Activated CD4-positive, alpha-beta T cell treated with anti-CD3 and anti-CD28 coated beads, Interleukin-2, amount 50 U/mL, for 4 hours (primary cell): ENCODE measurements at regions not wholly inside any gene's neighbourhood (a gene's known extent, or its start where the extent isn't known, plus 50 kb on each side); places are given as distances from the start of the nearest gene placed in this dataset.
"Not testable (repeated sequence)": the region's sequence is repeated elsewhere in the genome, so short reads cannot be mapped to it uniquely, and the experiment has no call there.

ENCODE experiments used
- DNase-seq, 2 experiments: peaks; one replicate each; pipeline ENCODE4 v3.0.0-alpha.2; 2020

DNA sequence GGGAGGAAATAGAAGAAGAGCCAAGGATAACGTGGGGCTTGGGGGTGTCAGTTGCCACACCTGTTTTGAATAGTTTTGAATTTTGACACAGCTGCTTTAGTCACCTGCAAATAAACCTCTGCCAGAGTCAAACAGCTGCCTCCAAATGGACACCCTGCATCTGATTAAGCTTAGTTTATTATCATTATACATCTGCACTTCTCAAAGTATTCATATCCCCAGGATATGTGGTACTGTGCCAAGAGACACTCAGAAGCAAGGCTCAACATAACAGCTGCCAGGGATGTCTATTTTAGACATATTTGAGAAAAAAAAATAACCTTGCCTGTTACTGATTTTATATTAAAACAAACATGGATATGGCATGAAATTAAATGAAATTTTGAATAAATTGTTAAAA lies 122.5 kb upstream of the WDR75 start:
- no peak for DNase-seq

DNA sequence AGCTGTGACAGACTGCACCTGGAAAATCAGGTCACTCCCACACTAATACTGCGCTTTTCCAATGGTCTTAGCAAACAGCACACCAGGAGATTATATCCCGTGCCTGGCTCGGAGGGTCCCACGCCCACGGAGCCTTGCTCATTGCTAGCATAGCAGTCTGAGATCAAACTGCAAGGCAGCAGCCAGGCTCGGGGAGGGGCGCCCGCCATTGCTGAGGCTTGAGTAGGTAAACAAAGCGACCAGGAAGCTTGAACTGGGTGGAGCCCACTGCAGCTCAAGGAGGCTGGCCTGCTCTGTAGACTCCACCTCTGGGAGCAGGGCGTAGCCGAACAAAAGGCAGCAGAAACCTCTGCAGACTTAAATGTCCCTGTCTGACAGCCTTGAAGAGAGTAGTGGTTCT lies 121.8 kb upstream of the WDR75 start:
- DNase-seq, result not testable (repeated sequence)

DNA sequence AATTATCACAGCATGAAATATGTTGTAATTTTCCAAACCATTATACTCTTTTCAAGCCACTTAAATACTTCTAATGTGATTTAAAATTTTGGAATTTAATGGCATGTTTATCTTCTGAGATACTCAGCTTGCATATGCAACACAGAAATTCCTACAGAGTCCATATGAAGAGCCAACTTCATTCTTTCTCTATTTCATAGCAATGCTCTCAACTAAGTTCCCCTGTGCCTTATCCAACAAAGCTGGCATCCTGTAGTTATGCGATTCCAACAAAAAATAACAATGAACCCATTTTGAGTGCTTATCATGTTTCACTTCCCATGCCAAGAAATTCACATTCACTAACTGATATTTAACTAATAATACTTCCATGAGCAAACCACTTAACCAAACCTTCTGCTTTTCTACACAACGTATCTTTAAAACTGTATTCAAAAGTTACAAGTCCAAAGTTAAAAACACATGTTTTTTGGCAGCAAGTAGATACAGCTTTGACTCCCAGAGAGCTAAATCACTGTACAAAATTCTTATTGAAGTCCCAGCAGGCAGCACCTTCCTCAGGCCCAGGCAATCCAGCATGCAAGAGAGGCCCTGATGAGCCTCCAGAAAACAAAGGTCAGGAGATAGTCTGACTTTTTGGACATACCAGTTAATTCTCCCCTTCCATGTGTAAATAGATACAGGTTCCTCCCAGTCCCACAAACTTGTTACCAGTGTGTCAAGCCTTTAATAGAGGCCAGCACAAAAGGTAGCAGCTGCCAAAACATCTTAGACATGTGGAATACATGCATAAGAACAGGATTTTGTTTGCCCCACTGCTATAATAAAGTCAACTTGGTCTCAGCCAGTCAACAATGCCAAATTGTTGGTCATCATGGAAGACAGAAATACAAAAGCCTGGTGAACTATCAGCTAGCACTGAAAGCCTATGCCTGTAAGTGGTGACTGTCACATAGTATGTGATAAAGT lies 113.1 kb upstream of the WDR75 start:
- no peak for DNase-seq

DNA sequence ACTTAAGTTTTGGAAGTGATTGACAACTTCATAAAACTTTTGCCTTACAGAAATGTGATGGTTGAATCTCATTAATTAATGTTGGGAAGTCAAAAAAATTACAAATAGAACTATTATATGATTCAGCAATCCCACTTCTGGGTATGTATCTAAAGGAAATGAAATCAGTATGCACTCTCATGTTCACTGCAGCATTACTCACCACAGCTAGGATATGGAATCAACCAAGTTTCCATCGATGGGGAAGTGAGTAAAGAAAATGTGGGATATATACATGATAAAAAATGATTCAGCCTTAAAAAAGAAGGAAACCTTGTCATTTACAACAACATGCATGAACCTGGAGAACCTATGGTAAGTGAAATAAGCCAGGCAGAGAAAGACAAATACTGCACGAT lies 112.4 kb upstream of the WDR75 start:
- DNase-seq, result no peak

DNA sequence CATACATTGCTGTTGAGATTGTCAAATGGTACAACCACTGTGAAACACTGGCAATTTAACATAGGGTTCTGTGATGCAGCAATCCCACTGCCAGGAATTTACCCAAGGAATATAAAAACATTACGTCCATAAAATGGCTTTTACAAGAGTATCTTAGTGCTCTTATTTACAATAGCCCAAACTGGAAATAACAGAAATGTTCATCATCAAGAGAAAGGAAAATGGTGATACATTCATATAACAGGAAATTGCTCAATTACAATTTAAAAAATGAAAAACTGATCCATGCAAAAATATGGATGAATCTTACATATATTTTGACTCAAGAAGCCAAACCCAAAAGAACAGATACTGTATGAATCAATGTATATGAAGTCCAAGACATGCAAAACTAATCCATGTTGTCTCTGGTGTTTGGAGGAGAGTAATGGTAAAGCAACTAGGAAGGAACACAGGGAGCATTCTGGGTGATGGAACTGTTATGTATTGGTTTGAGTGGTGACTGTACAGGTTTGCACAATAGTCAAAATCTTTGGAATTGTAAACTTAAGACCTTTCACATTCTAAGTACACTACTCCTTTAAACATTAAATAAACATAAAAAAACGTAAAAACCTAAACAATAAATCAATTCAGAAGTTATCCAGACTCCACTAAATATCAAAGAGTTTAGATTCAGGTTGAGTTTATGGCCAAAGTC lies 104.8 kb upstream of the WDR75 start:
- DNase-seq, result no peak

DNA sequence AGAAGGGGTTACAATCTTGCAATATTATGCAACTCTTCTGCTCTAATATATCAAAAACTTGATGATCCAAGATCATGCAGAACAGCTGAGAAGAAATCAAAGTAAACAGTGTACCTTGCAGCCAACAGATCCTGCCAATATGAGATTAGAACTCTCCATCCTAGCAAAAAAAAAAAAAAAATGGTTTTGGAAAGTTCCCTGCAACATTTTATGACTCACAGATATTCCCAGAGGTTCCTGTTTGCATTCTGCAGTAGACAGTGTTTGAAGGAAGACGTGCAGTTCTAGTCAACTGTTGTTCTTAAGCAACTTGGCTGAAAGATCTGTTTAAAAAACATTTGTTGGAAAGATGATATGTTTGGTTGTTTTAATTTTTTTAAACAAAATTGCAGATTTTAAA lies 103.6 kb upstream of the WDR75 start:
- no peak for DNase-seq

DNA sequence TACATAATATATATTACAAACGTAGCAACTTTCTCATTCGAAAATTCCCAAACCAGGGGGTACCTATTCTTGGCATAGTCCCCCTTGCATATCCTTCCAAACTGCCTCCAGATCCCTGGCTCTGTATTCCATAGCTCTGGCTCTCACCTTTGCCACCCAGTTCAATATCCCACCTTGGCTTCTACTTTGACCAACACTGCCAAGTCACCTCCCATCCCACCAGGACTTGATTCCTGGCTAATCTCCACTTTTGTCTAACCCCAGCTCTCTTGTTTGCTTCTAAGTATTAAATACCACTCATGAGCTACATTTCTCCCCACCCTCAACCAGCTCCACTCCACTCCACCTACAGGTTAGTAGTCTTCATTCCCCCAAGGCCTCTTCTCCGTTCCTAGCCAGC lies 103.2 kb upstream of the WDR75 start:
- DNase-seq, result no peak

DNA sequence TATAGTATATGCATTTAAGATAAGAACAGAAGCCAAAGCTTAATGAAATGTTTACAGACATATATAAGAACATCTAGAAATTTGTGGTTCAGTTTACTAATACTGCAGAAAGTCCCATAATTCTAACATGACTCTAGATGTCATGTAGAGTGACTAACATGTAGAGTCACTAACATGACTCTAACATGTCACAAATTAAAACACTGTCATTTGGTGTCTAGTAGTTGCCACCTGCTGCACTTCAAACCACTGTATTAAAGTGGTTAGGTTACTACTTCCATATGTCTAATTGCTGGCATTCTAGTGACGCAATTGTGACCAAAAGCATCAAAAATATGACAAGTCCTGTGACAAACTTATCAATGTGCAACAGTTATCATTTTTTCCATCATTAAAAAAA lies 100.2 kb upstream of the WDR75 start:
- DNase-seq, result no peak

DNA sequence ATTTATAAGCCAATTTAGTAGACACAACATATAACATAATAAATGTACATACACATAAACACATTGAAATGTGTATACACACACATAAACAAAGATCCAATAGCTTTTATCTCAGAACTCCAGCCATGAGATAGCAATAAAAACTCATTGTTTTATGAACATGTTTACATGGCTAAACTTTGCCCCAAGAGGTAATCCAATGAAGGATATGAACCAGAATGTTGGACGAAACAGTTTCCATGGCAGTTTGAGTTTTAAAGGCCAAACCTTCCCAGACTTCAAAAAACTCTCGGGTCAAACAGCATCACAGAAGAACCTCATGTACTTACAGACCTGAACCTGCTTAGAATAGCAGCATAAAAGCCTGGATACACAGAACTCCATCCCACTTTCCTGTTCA lies 97.2 kb upstream of the WDR75 start:
- no peak for DNase-seq

DNA sequence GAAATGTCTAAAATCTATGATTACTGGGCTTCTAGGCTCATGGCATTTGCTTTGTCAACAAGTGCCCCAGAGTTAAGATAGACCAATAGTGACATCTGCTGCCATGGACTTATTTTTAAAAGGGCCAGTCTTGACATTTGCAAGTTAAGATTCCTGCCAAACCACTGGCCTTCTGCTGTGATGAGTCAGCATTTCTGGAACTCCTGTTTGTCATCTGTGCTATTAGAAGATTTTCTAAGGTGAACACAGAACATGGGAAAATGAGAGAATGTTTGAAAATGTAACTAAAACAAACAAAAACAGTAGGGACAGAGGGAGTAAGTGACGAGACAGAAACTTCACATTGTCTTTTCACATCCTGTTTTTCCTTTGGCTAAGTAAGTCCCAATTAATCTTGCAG lies 93.7 kb upstream of the WDR75 start:
- no peak for DNase-seq

DNA sequence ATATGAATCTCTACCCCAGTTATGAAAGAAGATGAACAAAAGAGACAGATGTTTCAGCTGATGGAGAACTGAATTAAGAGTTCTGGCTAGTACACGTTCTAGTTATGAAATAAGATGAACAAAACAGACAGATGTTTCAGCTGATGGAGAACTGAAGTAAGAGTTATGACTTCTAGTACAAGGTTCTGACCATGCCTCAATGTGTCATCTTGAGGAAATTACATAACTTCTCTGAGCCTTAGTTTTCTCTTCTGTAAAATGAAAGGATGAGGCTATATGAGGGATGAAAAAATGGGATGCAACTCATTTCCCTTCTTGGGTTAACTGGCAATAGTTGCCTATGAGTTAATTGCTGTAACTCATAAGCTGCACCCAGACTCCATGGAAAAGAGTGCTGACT lies 92.9 kb upstream of the WDR75 start:
- DNase-seq, result no peak

DNA sequence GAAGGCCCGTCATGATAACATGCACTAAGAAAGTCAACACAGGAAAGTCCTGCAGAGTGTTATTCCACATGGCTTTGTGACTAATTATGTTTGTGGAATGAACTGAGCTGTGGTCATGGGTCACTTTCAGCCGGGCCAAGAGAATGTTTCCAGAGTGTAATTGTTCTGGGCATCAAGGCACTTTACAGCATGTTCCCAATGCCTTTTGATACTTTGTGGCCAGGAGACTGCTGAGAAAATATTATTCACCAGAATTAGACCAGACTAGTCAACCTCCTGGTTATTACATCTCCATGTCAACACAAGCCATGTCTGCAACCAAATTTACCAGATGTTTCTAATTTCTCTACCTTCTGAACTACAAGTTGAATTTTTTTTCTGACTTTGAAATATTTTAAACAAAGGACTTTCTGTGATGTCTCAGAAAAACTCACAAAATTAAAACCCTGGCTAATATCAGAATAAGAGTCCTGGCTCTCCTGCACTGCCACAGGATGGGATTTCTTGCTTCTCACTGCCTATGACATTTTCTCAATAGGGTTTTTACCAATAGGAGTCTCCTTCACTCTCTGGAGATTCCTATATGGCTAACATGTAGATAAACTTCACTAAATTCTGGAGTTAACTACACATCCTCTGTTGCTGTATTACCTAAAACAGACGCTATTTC lies 90.6 kb upstream of the WDR75 start:
- DNase-seq, result no peak

DNA sequence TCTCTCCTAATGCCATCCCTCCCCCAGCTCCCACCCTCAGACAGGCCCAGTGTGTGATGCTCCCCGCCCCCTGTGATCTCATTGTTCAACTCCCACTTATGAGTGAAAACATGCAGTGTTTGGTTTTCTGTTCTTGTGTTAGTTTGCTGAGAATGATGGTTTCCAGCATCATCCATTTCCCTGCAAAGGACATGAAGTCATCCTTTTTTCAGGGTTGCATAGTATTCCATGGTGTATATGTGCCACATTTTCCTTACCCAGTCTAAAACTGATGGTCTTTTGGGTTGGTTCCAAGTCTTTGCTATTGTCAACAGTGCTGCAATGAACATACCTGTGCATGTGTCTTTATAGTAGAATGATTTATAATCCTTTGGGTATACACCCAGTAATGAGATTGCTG lies 89.3 kb upstream of the WDR75 start:
- not testable (repeated sequence) for DNase-seq

DNA sequence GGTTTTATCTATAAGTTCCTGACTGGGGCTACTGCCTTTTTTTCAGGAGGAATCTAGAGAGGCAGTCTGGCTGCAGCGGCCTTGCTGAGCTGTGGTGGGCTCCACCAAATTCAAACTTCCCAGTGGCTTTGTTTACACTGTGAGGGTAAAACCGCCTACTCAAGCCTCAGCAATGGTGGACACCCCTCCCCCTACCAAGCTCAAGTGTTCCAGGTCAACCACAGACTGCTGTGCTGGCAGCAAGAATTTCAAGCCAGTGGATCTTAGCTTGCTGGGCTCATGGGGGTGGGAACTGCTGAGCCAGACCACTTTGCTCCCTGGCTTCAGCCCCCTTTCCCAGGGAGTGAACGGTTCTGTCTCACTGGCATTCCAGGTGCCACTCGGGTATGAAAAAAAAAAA lies 83.9 kb upstream of the WDR75 start:
- not testable (repeated sequence) for DNase-seq

DNA sequence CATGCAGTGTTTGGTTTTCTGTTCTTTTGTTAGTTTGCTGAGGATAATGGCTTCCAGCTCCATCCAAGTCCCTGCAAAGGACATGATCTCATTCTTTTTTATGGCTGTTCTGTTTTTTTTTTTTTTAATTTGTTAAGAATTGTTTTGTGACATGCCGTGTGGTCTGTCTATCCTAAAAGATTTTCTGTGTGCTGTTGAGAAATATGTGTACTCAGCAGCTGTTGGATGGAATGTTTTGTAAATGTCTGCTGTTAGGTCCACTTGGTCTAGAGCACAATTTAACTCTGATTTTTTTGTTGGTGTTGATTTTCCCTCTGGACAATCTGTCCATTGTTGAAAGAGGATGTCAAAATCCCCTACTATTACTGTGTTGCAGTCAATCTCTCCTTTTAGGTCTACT lies 80.4 kb upstream of the WDR75 start:
- DNase-seq, result no peak

DNA sequence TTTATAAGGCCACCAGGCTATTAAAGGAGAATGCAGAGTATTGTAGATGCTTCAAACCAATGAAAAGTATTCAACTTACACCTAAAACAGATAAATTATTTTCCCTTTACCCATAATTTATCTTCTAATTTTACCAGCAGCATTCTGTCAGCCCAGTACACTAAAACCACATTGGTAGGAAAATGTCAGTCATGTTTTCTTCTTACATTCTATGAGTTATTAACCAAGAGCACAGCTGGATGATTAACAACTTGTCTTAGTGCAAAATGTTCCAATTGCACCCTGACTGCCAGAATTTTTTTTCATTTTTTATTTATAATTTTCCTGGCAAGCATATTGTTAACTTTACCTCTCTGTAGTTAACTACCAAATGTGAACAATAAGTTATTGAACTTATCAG lies 79.0 kb upstream of the WDR75 start:
- no peak for DNase-seq

DNA sequence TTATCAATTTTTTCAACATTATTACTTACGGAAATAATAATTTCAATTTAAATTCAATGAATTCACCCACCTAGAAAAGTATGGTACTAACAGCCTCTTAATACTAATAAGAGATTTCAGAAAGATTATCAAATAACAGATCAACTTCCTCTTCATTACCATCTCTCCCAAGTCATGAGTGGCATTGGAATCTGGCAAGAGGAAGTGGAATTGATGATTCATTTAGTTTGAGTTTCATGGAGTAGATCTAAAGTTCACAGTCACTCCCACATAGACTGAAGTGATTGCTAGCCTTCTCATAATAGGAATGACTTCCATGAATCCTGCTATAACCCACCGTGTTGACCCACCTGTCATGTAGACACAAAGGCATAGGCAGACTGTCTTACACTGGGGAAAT lies 77.7 kb upstream of the WDR75 start:
- no peak for DNase-seq

DNA sequence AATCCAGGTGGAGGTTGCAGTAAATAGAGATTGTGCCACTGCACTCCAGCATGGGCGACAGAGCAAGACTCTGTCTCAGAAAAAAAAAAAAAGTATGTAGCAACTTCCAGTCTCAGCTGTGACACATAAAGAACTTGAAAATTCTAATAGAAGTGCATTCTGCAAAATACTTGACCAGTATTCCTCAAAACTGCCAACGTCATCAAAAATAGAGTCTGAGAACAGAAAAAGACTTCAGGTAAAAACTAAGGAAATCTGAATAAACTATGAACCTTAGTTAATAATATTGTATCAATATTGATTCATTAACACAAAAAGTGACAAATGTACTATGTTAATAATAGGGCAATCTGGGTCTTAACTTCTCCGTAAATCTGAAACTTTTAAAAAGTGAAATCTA lies 76.7 kb upstream of the WDR75 start:
- no peak for DNase-seq

DNA sequence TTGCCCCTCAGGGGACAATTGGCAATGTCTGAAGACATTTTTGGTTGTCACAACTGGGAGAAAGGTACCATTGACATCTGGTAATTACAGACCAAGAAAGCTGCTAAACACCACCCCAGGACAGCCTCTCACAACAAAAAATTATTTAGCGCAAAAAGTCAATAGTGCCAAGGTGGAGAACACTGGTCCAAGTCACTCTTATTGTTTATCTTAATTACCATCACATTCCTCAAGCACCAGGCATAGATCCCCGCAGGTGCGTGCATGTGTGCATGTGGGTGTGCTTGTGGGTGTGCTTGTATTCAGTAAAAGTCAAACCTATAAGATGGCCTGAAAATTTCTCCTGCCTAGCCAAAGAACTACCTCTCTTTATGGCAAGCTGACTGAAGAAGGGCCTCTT lies 74.9 kb upstream of the WDR75 start:
- no peak for DNase-seq

DNA sequence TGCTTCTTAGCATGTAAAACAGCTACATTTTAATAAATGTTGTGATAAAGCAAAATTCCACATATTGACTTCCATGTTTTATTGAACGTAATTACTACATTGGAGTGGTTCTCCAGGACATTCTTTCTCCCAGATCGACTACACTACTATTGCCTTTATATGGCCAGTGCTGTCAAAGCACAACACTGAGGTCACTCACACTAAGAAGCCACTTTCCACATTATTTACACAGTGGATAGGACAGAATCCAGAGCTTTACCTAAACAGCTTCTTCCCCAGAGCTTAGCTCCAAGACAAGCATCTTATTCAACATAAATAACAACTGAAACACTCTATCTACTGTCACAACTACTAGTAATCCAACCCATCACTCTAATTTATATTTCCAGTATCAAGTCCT lies 73.9 kb upstream of the WDR75 start:
- no peak for DNase-seq

DNA sequence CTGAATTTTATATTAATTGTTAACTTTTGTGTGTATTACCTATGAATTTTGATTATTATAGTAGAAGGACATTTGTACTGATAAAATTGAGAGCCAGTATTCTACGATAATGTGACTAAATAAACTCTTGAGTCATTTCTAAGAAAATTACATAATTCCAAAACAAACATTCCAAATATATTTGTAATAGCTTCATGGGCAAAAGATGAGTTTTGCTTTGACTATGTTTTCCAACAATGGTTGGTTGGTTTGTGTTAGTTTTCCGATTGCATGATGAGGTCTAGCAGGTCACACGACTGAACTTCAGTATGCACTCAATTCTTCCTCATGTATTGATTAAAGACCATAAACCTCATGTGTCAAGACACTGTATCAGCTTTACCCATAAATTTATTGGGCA lies 71.7 kb upstream of the WDR75 start:
- DNase-seq, result no peak

DNA sequence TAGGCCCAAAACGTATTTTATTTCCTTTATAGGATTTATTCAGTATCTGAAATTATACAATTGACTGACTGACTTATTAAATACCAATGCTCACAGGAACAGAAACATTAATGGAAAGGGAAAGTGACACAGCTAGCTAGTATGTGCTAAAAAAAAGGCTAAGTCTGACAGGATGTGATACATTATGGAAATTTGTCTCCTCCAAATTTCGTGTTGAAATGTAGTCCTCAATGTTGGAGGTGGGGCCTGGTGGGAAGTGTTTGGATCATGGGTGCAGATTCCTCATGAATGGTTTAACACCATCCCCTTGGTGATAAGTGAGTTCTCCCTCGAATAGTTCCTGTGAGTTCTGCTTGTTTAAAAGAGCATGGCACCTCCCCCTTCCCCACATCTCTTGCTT lies 70.6 kb upstream of the WDR75 start:
- no peak for DNase-seq

DNA sequence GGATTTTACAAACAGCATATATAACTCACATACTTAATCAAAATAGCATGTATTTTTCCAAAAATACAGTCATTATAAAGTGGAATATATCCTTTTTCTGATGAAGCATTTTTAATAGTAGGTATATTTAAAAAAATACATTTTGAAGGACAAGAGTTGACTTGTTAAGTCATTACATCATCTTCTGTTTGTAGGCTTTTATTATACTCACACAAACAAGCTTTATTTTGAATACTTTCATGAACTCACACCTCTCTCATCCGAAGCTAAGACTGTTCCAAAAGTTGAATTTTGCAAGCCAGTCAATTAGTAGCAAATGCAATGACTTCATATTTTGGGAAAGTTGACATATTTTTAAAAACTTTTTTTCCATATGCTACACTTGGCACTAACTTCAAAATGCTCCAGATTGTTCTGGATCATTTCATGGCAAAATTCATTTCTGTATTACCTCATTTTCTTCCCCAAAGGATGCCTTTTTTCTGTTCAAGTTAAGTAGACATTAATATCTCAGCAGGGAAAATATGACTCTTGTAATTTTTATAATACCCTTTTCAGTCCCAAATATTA lies 68.5 kb upstream of the WDR75 start:
- no peak for DNase-seq

DNA sequence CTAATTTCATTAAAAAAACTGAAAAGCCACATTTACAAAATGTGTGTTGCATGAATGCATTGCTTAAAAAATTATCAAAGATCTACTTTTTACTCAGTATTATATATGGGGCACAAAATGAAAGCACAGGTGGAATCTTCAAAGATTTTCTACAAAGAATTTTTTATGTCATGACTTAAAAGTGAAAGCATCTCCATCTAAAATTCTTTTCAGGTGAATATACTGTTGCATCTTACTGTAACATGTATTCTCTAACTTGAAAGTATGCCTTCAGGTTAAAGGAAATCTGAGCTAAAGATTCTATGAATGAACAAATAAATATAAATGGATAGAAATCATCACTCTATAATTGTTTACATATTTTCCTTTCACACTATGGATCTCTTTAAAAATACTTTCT lies 66.8 kb upstream of the WDR75 start:
- DNase-seq, result no peak
